ENCODE measurements at regions not wholly inside any gene's neighbourhood (a gene's known extent, or its start where the extent isn't known, plus 50 kb on each side); places are given as distances from the start of the nearest gene placed in this dataset.
"Not testable (repeated sequence)": the region's sequence is repeated elsewhere in the genome, so short reads cannot be mapped to it uniquely, and the experiment has no call there.

DNA sequence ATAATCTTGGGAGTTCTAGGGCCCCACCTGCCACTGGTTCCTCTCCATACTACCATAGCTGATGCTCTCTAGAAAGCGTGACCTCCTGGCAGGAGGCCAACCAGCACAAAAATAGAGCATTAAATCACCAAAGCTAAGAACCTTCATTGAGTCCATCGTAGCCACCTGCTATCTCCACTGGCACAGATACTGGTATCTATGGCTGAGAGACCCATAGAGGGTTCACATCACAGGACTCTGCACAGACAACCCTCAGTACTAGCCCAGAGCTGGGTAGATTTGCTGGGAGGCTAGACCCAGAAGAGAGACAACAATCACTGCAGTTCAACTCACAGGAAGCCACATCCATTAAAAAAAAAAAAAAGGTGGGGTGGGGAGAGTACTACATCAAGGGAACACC is 509.1 kb downstream of the DTWD2 start:
- no peak for DNase-seq (ENCODE audit: low read depth, low spot score)

DNA sequence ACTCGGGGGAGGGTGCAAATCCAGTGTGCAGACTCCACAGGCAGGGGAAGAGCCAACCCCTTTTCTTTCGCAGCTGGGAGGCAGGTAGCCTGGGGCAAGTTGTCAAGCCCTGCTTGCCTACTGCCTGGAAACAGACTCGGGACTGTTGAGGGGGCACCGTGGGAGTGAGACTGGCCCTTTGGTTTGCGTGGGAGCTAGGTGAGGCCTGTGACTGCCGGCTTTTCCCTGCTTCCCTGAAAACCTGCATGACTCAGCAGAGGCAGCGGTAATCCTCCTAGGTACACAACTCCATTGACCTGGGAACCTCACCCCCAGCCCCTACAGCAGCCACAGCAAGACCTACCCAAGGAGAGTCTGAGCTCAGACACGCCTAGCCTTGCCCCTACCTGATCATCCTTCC is 509.5 kb downstream of the DTWD2 start:
- no peak for DNase-seq (ENCODE audit: low read depth, low spot score)

DNA sequence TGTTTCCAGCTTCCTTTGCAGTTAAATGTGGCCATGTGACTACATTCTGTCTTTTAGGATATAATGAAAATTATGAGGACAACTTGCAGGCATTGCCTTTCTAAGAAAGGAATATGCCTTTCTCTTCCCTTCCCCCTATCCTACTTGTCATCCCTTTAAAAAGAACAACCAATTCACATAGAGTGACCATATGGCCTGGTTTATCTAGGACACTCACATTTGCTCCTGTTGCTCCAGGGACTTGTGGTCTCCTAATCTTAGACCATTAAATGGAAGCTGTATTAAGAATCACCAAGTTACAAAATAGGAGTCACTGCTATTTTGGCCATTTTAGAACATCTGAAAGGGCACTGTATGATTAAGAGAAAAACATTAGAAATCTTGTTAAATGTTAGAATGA is 520.3 kb downstream of the DTWD2 start:
- no peak for DNase-seq (ENCODE audit: low read depth, low spot score)

DNA sequence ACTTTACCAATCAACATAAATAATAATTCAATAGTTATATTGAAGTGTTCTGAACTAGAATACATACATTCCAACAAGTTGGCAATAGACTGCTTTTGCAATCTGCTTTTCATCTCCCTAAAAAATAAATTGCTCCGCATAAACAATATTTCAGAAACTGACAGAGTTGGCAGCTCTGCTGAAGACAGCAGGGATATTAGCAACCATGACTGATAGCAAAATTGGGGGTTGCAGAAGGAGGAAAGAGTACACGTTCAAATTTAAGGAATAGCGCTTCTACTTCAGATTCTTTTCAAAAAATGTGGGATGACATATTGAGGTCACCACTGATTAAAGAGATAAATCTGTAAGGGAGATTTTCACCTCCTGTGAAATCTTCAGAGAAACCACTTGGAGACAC is 521.2 kb downstream of the DTWD2 start:
- DNase-seq (ENCODE audit: low read depth, low spot score), result no peak

DNA sequence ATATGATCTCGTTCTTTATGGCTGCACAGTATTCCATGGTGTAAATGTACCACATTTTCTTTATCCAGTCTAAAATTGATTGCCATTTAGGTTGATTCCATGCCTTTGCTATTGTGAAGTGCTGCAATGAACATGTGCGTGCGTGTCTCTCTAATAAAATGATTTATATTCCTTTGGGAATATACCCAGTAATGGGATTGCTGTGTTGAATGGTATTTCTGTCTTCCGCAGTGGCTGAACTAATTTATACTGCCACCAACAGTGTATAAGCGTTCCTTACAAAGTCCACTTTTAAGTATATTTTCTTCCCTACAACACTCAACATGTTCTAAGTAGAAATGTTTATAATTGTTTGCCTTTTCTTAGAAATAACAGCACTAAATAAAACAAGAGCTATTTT is 521.9 kb downstream of the DTWD2 start:
- no peak for DNase-seq (ENCODE audit: low read depth, low spot score)

DNA sequence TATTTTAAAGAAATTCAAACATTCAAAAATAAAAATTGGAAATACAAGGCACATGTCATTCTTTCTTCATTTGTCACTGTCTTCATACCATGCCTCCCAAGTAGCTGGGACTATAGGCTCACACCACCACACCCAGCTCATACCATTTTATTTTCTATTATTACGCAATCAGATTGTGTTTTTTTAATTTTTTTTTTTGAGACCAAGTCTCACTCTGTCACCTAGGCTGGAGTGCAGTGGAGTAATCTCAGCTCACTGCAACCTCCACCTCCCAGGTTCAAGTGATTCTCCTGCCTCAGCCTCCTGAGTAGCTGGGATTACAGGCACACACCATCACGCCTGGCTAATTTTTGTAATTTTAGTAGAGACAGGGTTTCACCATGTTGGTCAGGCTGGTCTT is 526.1 kb downstream of the DTWD2 start:
- DNase-seq (ENCODE audit: low read depth, low spot score), result not testable (repeated sequence)

DNA sequence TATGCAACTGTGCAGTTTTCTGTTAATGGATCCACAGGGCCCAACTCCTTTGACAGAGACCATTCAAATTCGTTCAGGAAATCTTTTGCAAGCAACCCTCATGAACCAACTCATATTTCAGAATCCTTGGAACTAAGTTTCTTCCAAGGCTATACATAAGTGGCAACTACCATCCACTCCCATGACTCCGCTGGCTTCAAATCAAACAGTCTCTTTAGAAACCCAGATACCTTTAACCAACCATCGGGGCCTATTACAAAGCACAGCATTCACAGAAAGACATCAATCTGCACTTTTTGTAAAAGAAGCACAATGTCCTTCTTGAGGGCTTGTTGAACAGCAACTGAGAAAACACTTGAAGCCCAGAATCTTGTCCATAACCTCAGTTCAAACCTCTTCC is 526.9 kb downstream of the DTWD2 start:
- DNase-seq (ENCODE audit: low read depth, low spot score), result no peak

DNA sequence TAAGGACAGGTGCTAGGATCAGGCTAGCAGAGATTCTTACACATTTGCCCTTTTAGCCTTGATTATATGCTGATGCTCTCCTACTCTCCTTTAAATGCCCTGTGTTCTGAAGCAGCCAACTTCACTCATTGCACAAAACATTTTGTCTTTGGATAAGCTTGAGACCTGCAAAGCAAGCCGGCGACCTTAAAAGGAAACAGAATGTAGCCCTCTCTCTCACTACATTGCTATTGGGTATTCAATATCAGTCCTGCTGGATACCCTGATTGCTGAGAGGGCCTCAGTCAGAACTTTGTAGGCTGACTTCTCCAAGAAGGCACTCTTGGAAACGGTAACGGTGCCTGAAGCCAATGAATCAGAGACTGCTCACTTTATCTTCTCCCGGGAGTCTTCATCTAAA is 528.9 kb downstream of the DTWD2 start:
- no peak for DNase-seq (ENCODE audit: low read depth, low spot score)

DNA sequence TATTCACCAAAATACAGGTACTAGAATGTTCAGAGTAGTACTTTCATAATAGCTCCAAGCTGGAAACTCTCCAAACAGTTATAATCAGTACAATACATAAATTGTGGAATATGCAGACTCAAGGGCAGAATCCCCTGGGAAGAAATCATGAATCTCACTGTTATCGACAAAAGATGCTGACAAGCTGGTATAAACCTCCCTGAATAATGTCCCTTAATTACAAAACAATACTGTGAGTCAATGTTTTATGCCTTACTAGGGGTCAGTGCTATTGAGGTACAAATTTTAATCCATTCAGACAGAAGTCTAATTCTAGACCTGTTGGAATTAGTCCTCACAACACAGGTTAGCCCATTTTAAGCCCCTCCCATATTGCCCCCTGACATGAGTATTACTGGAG is 532.3 kb downstream of the DTWD2 start:
- DNase-seq (ENCODE audit: low read depth, low spot score), result no peak

DNA sequence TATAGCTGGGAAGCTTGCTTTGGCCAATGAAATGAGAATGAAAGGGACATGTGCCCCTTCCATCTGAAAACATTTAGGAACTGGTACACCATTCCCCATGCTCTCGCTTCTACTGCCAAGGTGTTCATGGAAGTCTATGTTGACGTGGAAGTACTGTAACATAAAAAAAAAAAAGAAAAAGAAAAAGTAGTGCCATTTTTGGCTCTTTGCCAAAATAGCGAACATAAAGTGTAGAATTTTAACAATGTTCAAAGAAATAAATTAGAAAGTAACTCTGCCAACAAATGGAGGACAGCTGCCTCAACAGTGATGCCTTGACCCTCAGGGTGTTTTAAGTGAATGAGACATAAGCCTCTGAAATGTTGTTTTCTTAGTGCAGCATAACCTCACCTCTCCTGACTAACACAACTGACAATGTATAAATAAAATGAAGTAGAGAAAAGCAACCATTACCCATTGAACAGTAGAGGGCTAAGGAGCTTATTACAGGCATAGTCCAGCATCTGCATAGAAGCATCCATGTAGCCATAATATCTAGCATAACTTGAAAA is 536.6 kb downstream of the DTWD2 start:
- DNase-seq (ENCODE audit: low read depth, low spot score), result no peak

DNA sequence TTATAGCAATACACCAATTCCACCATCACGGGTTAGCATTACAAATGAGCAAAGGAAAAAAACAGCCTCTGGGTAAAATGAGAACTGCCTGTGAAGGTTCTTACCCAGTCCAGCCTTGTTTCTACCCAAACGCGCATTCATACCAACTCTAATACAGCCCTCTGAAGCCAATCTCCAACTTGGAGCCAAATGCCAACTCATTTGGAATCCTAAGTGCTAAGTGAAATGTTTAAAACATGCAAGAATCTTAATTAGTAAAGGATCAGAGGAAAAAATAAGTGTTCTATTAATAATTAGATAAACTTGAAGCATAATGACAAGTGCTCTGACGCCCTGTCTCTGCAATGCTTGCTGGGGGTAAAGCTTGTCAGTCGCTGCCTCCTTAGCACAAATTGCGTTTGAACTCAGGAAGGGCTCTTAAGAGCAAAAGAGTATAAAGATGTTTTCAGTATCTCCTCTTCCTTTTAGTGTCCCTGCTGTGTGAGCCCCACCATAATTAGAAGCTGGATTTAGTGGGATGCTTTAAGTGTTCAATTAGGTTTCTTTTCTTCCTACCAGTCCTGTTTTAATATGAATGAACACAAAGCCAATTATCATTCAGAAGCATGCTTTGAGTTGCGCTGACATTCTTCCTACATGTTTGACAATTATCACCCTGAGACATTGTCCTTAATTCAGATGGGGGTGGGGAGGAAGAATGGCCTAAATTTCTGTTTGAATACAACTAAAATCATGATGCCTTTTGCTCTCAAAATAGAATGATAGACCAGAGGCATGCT is 537.6 kb downstream of the DTWD2 start:
- no peak for DNase-seq (ENCODE audit: low read depth, low spot score)

DNA sequence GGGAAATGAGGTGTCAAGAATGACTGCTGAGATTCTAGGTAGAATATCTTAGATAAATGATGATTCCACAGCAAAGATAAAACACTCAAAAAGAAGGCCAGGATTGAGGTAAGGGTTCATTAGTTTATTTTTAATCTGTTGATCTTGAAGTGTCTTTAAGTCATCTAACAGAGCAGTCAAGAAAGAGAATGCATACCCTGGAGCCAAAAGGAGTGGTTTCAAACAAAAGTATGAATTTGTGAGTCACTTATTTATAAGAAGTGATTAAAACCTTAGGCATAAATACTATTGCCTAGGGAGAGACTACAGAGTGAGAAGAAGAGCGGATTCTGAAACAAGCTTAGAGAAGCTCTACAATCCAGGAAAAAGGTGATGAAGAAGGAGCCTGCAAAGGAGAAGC is 541.0 kb downstream of the DTWD2 start:
- no peak for DNase-seq (ENCODE audit: low read depth, low spot score)

DNA sequence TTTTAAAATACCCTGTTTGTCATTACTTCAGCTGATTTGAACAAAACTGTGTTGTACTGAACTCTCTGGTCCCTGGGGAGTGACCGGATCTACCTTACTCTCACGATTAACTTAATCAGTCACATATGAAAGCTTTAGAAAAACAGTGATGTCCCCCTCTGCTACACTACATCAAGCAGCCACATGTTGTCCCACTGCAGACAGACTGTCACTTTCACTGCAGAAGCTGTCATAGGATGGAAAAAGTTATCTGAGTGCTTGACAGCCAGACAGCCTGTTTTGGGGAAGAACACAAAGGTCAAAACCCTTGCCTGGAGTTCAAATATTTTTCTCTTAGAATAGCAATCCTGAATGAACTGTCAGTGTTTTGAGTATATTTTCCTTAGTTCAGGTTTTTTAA is 546.4 kb downstream of the DTWD2 start:
- DNase-seq (ENCODE audit: low read depth, low spot score), result no peak

DNA sequence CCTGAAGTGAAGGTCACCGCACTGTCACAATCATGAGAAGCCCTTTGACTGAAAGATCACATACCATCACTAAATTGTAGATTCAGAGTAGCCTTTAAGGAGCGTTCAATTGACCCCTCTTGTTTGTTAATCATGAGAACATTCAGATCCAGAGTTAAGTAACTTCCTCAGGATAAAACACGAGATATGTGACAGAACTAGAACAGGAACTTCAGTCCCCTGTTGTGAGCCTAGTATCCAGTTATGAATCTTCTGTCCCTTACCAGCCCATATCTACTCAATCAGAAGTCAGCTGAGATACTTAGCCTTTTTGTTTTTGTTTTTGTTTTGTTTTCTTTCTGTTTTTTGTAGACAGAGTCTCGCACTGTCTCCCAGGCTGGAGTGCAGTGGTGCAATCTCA is 547.3 kb downstream of the DTWD2 start:
- no peak for DNase-seq (ENCODE audit: low read depth, low spot score)

DNA sequence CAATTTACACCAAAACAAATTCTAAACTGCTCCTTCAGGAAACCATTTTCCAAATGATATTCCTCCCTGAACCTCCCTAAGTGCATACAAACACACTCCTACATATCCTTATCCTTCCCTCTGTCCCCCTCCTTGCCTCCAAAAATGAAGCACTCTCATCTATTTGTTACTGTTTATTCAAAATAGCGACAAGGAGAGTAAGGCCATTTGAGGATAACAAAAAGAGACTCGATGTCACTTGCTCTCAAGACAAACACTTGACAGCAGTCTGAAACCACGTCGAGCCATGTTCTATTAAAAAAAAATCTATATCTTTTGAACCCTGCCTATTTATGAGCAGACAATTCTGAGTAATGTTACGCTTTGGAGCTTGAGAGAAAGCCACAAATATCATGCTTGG is 547.9 kb downstream of the DTWD2 start:
- no peak for DNase-seq (ENCODE audit: low read depth, low spot score)

DNA sequence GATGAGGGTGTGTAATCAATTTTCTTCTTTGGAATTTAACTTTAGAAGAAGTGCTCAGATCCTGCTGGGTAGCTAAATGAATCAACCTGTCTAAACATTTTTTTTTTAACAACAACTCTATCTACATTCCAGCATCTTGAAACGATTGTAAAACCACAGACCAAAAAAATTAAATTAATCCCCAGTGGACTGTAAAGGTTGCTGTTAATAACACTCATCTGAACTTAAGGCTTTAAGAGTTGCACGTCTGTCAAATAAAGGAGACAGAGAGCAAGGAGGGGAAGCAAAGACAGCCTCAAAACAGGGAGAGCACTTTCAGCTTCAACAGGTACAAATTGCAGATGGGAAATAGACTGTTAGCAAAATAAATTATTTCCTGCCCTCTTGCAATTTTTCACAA is 548.5 kb downstream of the DTWD2 start:
- DNase-seq (ENCODE audit: low read depth, low spot score), result no peak

DNA sequence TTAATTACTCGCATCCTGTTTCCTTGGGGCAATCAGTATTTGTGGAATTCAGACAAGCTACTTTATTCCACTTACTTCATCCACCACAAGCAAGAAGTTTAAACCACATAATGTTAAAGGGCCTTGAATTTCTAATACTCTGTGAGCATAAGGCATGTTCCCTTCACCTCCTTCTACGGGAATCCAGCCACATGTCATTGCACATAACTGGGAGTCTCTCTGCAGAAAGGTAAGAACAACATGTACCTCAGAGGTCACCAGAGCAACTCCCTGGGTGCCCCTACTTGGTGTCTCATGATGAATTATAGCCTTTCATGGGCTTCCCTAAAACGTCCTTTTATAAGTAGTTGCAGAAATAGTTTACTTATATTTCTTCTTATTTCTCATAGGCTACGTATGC is 553.2 kb downstream of the DTWD2 start:
- no peak for DNase-seq (ENCODE audit: low read depth, low spot score)

DNA sequence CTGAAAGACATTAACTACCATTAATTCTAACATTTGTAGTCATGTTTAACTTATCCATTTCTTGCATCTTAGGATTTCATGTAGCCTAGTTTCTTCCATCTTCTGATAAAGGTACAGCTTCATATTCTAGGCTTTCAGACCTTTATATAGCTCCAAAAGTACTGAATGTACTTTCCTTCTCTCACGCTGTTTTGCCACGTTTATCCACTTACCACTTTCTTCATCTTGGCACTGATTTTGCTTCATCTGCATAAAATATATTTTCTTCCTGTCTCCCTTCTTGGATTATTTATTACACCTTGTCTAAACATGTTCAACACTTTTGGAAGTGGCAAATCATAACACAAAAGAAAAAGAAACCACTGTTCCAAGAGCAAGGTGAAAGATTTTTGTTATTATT is 553.8 kb downstream of the DTWD2 start:
- DNase-seq (ENCODE audit: low read depth, low spot score), result no peak

DNA sequence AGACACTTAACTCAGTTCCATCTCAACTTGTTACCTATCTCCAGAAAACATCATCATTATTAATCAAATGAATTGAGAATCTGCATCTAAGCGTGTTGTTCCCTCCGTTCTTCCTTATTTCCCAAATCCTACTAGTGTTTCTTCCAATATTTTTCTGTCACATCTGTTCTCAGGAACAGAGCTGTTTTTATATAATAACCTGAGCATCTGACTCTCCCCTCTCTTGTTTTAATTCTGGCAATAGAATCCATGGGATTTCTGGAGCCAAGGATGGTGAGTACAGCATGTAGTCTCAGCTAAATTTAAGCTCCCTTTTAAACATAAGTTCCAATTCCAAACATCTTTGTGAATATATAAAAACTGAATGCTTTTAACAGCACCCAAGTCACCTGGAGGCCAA is 558.3 kb downstream of the DTWD2 start:
- DNase-seq (ENCODE audit: low read depth, low spot score), result no peak

DNA sequence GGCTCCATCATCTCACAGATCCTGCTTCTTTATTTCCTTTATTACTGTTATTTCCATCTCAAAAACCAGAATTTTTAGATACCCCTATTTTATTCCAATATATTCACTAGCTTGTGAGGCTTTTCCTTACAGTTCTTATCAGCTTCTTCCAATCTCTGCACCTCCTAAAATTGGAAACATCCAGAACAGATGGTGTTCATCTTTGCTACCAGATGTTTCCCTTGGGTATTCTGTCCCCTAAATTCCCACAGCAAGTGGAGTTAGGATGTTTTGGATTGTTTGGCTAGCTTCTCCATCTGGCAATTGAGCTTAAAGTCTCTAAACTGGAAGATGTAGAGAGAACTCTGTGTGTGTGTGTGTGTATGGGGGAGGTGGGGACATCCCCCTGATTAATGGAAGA is 580.4 kb downstream of the DTWD2 start:
- no peak for DNase-seq (ENCODE audit: low read depth, low spot score)

DNA sequence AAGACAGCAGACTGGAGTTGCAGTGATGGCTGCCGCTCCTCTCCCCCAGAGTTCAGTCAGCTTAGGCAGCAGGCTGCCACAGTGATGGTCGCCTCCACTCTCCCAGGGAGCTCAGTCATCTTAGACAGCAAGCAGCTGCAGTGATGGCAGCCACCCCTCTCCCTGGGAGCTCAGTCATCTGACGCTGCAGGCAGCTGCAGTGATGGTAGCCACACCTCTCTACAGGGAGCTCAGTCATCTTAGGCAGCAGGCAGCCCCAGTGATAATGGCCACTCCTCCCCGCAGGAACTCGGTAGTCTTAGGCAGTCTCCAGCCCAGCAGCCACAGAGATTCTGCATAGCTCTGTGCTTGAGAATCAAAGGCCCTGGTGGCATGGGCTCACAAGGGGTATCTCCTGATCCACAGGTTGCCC is 582.7 kb downstream of the DTWD2 start:
- no peak for DNase-seq (ENCODE audit: low read depth, low spot score)

DNA sequence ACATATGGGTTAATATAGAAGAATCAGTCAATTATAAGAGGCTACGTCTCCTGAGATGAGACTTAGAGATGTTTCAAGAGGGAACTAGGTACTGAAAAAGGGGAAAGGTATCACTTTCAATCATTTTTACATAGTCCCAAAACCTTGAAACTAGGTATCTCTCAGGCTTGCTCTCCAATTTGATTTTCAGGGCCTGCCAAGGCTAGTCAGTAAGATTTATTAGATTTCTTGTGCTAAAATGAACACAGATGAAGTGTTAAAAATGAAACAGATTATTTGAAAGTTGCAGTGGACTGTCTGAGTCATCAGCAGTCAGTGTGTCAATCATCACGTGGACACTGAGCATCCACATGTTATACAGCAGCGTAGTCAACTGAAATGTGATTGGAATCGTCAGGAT is 591.1 kb downstream of the DTWD2 start:
- DNase-seq (ENCODE audit: low read depth, low spot score), result no peak

DNA sequence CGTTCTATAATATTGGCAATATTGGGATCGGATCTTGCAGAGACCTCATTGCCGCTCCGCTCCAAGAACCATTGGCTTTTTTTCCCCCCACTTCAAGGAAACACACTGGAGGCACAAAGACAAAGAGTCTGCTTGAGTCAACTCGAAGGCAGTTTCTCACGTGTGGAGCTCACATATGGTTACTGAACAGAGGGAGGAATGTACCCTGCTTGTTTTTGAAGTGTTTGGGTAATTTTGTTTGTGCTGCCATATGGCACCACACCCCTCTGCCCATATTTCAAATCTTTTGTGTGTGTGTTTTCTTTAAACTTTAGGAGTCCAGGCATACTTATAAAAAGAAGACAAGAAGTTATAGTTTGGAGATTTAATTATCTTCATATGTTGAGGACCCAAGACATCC is 595.9 kb downstream of the DTWD2 start:
- no peak for DNase-seq (ENCODE audit: low read depth, low spot score)

DNA sequence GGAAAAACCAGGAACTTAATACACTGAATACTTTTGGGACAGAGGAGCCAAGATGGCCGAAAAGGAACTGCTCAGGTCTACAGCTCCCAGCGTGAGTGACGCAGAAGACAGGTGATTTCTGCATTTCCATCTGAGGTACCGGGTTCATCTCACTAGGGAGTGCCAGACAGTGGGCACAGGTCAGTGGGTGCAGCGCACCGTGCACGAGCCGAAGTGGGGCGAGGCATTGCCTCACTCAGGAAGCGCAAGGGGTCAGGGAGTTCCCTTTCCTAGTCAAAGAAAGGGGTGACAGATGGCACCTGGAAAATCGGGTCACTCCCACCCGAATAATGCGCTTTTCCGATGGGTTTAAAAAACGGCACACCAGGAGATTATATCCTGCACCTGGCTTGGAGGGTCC is 605.4 kb downstream of the DTWD2 start:
- DNase-seq (ENCODE audit: low read depth, low spot score), result not testable (repeated sequence)
